NB4 (cell line): ENCODE measurements at regions not wholly inside any gene's neighbourhood (a gene's known extent, or its start where the extent isn't known, plus 50 kb on each side); places are given as distances from the start of the nearest gene placed in this dataset.

Source experiments
- CTCF ChIP-seq: IDR thresholded peaks from one replicate; pipeline ENCODE4 v1.5.1; 2012; ENCODE audit warnings: low read depth, low read length
- MAX ChIP-seq: IDR thresholded peaks from 2 replicates; pipeline ENCODE4 v1.6.1; 2011; ENCODE audit warnings: low read depth, low read length
- MYC ChIP-seq: IDR thresholded peaks from 2 replicates; pipeline ENCODE4 v1.6.1; 2011; ENCODE audit warnings: low read depth, low read length
- POLR2A ChIP-seq: IDR thresholded peaks from 2 replicates; pipeline ENCODE4 v1.6.1; 2011; ENCODE audit warnings: mild to moderate bottlenecking; ENCODE audit not compliant: insufficient read length; ENCODE audit errors: extremely low read depth

GRCh38 chr13:73677048-73677601 is 457.1 kb downstream of the KLF12 start:
- TF ChIP-seq POLR2A: no peak
- TF ChIP-seq CTCF: no peak
- no peak for TF ChIP-seq MAX
- no peak for TF ChIP-seq MYC
